ENCODE measurements at regions not wholly inside any gene's neighbourhood (a gene's known extent, or its start where the extent isn't known, plus 50 kb on each side); places are given as distances from the start of the nearest gene placed in this dataset.

DNA sequence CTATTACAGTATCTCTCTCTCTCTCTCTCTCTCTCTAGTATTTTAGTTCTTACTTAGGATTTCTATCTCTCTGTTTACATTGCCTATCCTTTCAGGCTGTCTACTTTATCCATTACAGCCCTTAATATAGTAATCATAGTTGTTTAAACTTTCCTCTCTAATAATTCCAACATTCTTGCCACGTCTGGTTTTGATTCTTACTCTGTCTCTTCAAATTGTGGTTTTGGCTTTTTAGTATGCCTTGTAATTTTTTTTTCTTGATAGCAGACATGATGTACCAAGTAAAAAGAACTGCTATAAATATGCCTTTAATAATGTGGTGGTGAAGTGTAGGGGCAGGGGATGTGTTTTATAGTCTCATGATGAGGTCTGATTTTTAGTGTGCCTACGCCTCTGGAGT lies 1809.5 kb upstream of the CELF4 start:
- TF ChIP-seq CTCF (IDR thresholded peaks at IDR 0.05) (no peak), POLR2A (IDR thresholded peaks at IDR 0.05) (no peak)
